WTC11 (cell line): ENCODE measurements at regions not wholly inside any gene's neighbourhood (a gene's known extent, or its start where the extent isn't known, plus 50 kb on each side); places are given as distances from the start of the nearest gene placed in this dataset.

Source experiments
- ATAC-seq: fragments of 200-7000 bp; cut with Tn5 transposase; 2 replicates; pipeline ENCODE4 v1.10.0; 2021; ENCODE audit warnings: mild to moderate bottlenecking, moderate library complexity
- CTCF ChIA-PET: fragments of 300-600 bp; sonication (Branson Sonifier 250); formaldehyde crosslinking; loops from one replicate; lab custom pipeline; 2021; ENCODE audit warnings: antibody characterized with exemption; lab: Charles Lee
- POLR2A ChIA-PET: fragments of 350-600 bp; sonication (Branson Sonifier 250); formaldehyde crosslinking; loops from one replicate; lab custom pipeline; 2021; ENCODE audit warnings: antibody characterized with exemption; lab: Charles Lee
- DNase-seq: peaks from one replicate; pipeline ENCODE4 v3.0.0; 2021; ENCODE audit warnings: low spot score
- H3K27ac Mint-ChIP-seq: 2 replicates; pipeline ENCODE4 v1.8.0; 2021; ENCODE audit warnings: mixed read lengths
- H3K27me3 Mint-ChIP-seq: 2 replicates; pipeline ENCODE4 v1.8.0; 2021; ENCODE audit warnings: low read depth, mild to moderate bottlenecking, moderate library complexity, mixed read lengths
- H3K36me3 Mint-ChIP-seq: 2 replicates; pipeline ENCODE4 v1.8.0; 2021; ENCODE audit warnings: mixed read lengths
- H3K4me1 Mint-ChIP-seq: 2 replicates; pipeline ENCODE4 v1.8.0; 2022; ENCODE audit warnings: mixed read lengths
- H3K4me3 Mint-ChIP-seq: 2 replicates; pipeline ENCODE4 v1.8.0; 2021; ENCODE audit warnings: mild to moderate bottlenecking, moderate library complexity, mixed read lengths
- H3K9me3 Mint-ChIP-seq: 2 replicates; pipeline ENCODE4 v1.8.0; 2021; ENCODE audit warnings: mixed read lengths
- CREB1 ChIP-seq: sonication (generic); formaldehyde crosslinking; IDR thresholded peaks from 2 replicates; pipeline ENCODE4 v1.8.0; 2023; ENCODE audit warnings: mild to moderate bottlenecking, missing genetic modification reagents
- CREM ChIP-seq: sonication (generic); formaldehyde crosslinking; IDR thresholded peaks from 2 replicates; pipeline ENCODE4 v1.8.1; 2022; ENCODE audit warnings: mild to moderate bottlenecking, missing genetic modification reagents, moderate library complexity
- FOXJ3 ChIP-seq: sonication (generic); formaldehyde crosslinking; IDR thresholded peaks from 2 replicates; pipeline ENCODE4 v1.9.0; 2021; ENCODE audit warnings: missing genetic modification reagents, mild to moderate bottlenecking, borderline replicate concordance
- FOXP1 ChIP-seq: sonication (generic); formaldehyde crosslinking; IDR thresholded peaks from 2 replicates; pipeline ENCODE4 v1.8.0; 2022; ENCODE audit warnings: missing genetic modification reagents, mild to moderate bottlenecking, moderate library complexity, borderline replicate concordance
- GABPB1 ChIP-seq: sonication (generic); formaldehyde crosslinking; IDR thresholded peaks from 2 replicates; pipeline ENCODE4 v1.8.1; 2023; ENCODE audit warnings: mild to moderate bottlenecking, missing genetic modification reagents
- GRHL2 ChIP-seq: fragments of 250-450 bp; sonication (Bioruptor Pico); IDR thresholded peaks from 2 replicates; pipeline ENCODE4 v1.8.0; 2022; ENCODE audit warnings: mild to moderate bottlenecking, moderate library complexity; ENCODE audit not compliant: insufficient replicate concordance, severe bottlenecking
- GTF2I ChIP-seq: fragments of 250-450 bp; sonication (Bioruptor Pico); conservative IDR thresholded peaks from 2 replicates; pipeline ENCODE4 v1.4.0; 2021; ENCODE audit warnings: mild to moderate bottlenecking
- MYBL2 ChIP-seq: sonication (generic); formaldehyde crosslinking; IDR thresholded peaks from 2 replicates; pipeline ENCODE4 v1.8.1; 2023; ENCODE audit warnings: mild to moderate bottlenecking, moderate library complexity, missing genetic modification reagents
- NFATC4 ChIP-seq: fragments of 250-450 bp; sonication (Bioruptor Pico); IDR thresholded peaks from 2 replicates; pipeline ENCODE4 v1.9.0; 2021; ENCODE audit warnings: mild to moderate bottlenecking
- NR1H2 ChIP-seq: sonication (generic); formaldehyde crosslinking; IDR thresholded peaks from 2 replicates; pipeline ENCODE4 v1.9.0; 2021; ENCODE audit warnings: mild to moderate bottlenecking, moderate library complexity, missing genetic modification reagents
- NR2C2 ChIP-seq: sonication (generic); formaldehyde crosslinking; IDR thresholded peaks from 2 replicates; pipeline ENCODE4 v1.8.0; 2022; ENCODE audit warnings: mild to moderate bottlenecking, missing genetic modification reagents
- PRRX2 ChIP-seq: fragments of 250-450 bp; sonication (Bioruptor Pico); IDR thresholded peaks from 2 replicates; pipeline ENCODE4 v1.8.0; 2021; ENCODE audit warnings: mild to moderate bottlenecking
- RELA ChIP-seq: sonication (generic); formaldehyde crosslinking; IDR thresholded peaks from 2 replicates; pipeline ENCODE4 v1.8.1; 2022; ENCODE audit warnings: missing genetic modification reagents, mild to moderate bottlenecking, borderline replicate concordance
- RORB ChIP-seq: fragments of 250-450 bp; sonication (Bioruptor Pico); IDR thresholded peaks from 2 replicates; pipeline ENCODE4 v1.9.0; 2021; ENCODE audit warnings: mild to moderate bottlenecking
- TEAD1 ChIP-seq: sonication (generic); formaldehyde crosslinking; IDR thresholded peaks from 2 replicates; pipeline ENCODE4 v1.8.0; 2022; ENCODE audit warnings: mild to moderate bottlenecking, missing genetic modification reagents
- TP53 ChIP-seq: sonication (generic); formaldehyde crosslinking; IDR thresholded peaks from 2 replicates; pipeline ENCODE4 v1.8.1; 2023; ENCODE audit warnings: mild to moderate bottlenecking, missing genetic modification reagents
- ZNF121 ChIP-seq: sonication (generic); formaldehyde crosslinking; IDR thresholded peaks from 2 replicates; pipeline ENCODE4 v1.8.0; 2023; ENCODE audit warnings: missing genetic modification reagents
- ZNF232 ChIP-seq: sonication (generic); formaldehyde crosslinking; IDR thresholded peaks from 2 replicates; pipeline ENCODE4 v1.8.0; 2022; ENCODE audit warnings: mild to moderate bottlenecking, missing genetic modification reagents
- ZNF263 ChIP-seq: sonication (generic); formaldehyde crosslinking; IDR thresholded peaks from 2 replicates; pipeline ENCODE4 v1.8.1; 2022; ENCODE audit warnings: low read depth, mild to moderate bottlenecking, moderate library complexity, missing genetic modification reagents
- ZNF416 ChIP-seq: fragments of 250-450 bp; sonication (Bioruptor Pico); IDR thresholded peaks from 2 replicates; pipeline ENCODE4 v1.9.0; 2021; ENCODE audit warnings: mild to moderate bottlenecking, inconsistent platforms
- TF ChIP-seq, protein P1 (sequence below): sonication (generic); formaldehyde crosslinking; IDR thresholded peaks from 2 replicates; pipeline ENCODE4 v1.8.1; 2023; ENCODE audit warnings: mild to moderate bottlenecking, missing genetic modification reagents
- TF ChIP-seq, protein P2 (sequence below): sonication (generic); formaldehyde crosslinking; IDR thresholded peaks from 2 replicates; pipeline ENCODE4 v1.8.0; 2022; ENCODE audit warnings: mild to moderate bottlenecking, missing genetic modification reagents
- TF ChIP-seq, protein P3 (sequence below): fragments of 250-450 bp; sonication (Bioruptor Pico); IDR thresholded peaks from 2 replicates; pipeline ENCODE4 v2.1.2; 2022; ENCODE audit warnings: mild to moderate bottlenecking, moderate library complexity
- TF ChIP-seq, protein P4 (sequence below): sonication (generic); formaldehyde crosslinking; IDR thresholded peaks from 2 replicates; pipeline ENCODE4 v1.8.0; 2022; ENCODE audit warnings: missing genetic modification reagents
- TF ChIP-seq, protein P5 (sequence below): fragments of 250-450 bp; sonication (Bioruptor Pico); IDR thresholded peaks from 2 replicates; pipeline ENCODE4 v1.9.0; 2021; ENCODE audit warnings: mild to moderate bottlenecking

DNA sequence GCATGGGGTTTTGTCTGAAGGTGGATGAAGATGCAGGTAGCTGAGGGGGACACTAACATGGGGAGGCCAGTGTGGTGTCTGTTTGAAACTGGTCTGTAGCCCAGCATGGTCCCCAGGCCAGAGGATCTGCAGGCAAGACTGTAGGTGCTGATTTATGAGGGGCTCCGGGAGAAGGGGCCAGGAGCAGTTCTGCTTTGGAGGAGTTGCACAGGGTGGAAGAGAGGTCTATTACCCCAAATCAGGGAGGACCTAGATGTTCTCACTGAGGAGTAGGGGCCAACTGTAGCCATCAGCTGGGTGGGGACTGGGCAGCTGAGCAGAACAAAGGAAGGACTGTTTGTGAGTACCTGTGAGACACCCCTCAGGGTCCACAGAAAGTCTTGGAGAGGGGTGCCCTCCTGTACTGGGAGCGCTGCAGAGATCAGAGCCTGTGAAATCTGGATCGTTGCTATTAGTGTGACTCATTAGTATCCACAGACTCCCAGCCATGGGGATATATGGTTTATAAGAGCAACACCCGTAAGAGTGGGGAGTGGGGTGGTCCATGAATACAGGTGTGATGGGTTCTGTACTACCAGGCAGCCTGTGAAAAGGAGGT, 64.3 kb upstream of the IRF2BP2 start (continued):
- TF ChIP-seq, protein P1, sequence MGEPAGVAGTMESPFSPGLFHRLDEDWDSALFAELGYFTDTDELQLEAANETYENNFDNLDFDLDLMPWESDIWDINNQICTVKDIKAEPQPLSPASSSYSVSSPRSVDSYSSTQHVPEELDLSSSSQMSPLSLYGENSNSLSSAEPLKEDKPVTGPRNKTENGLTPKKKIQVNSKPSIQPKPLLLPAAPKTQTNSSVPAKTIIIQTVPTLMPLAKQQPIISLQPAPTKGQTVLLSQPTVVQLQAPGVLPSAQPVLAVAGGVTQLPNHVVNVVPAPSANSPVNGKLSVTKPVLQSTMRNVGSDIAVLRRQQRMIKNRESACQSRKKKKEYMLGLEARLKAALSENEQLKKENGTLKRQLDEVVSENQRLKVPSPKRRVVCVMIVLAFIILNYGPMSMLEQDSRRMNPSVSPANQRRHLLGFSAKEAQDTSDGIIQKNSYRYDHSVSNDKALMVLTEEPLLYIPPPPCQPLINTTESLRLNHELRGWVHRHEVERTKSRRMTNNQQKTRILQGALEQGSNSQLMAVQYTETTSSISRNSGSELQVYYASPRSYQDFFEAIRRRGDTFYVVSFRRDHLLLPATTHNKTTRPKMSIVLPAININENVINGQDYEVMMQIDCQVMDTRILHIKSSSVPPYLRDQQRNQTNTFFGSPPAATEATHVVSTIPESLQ (CRISPR knock-in tag): no peak
- TF ChIP-seq NR1H2 (CRISPR knock-in tag): no peak
- no peak for TF ChIP-seq PRRX2
- TF ChIP-seq, protein P2, sequence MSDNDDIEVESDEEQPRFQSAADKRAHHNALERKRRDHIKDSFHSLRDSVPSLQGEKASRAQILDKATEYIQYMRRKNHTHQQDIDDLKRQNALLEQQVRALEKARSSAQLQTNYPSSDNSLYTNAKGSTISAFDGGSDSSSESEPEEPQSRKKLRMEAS: no peak
- TF ChIP-seq CREB1 (CRISPR knock-in tag): no peak
- TF ChIP-seq MYBL2: no peak
- TF ChIP-seq TP53 (CRISPR knock-in tag): no peak
- no peak for TF ChIP-seq CREM (CRISPR knock-in tag)
- no peak for TF ChIP-seq TEAD1 (CRISPR knock-in tag)
- TF ChIP-seq ZNF263 (CRISPR knock-in tag): no peak
- no peak for TF ChIP-seq NR2C2
- no peak for TF ChIP-seq ZNF232 (CRISPR knock-in tag)

DNA sequence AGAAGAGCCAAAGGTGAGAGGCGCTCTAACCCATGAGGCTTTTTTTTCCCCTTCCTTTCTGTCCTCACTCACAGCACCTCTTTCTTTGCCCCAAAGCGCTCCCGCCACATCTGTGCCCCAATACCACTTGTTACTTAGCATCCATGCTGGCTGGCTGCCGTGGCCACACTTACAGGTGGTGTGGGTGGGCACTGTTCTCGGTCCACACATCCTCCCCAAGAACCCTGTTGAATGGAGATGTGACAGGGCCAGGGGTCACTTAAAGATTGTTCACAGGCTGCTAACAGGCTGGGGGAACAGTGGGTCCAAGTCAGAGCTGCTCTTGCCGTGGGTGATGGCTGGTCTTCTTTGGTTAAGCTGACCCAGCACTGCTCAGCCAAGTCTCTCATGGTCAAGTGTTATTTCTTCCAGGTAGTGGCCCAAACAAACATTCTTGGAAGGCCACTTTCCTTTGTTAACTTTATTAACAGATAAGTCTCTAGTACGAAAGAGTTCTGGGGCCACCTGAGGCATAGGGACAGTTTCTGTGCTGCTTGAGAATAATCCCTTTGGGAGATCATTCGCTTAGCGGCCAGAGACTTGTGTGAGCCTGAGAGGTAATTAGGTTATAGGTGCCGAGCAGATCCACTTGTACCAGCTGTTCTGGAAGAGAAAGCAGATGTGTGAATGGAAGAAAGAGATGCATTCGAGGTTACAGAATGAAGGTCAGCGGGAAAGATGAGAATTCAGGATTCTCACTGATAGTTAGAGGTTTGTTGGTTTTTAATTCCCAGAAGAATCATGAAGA, 62.6 kb upstream of the IRF2BP2 start:
- H3K4me3 Mint-ChIP-seq: no peak overlapping the region
- peaks cover 9% of the 10 kb centered on the region; the same call in 1 of the 2 replicates for H3K27me3 Mint-ChIP-seq
- H3K36me3 Mint-ChIP-seq: peaks cover 6% of the 10 kb centered on the region
- no peak overlapping the region for H3K27ac Mint-ChIP-seq
- POLR2A ChIA-PET: no interaction called here
- peaks cover 11% of the 10 kb centered on the region for H3K4me1 Mint-ChIP-seq
- peaks cover 14% of the 10 kb centered on the region for H3K9me3 Mint-ChIP-seq
- CTCF ChIA-PET: no interaction called here
- no peak for ATAC-seq
- no peak for DNase-seq
- TF ChIP-seq, protein P3, sequence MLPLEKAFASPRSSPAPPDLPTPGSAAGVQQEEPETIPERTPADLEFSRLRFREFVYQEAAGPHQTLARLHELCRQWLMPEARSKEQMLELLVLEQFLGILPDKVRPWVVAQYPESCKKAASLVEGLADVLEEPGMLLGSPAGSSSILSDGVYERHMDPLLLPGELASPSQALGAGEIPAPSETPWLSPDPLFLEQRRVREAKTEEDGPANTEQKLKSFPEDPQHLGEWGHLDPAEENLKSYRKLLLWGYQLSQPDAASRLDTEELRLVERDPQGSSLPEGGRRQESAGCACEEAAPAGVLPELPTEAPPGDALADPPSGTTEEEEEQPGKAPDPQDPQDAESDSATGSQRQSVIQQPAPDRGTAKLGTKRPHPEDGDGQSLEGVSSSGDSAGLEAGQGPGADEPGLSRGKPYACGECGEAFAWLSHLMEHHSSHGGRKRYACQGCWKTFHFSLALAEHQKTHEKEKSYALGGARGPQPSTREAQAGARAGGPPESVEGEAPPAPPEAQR (CRISPR knock-in tag): no peak
- no peak for TF ChIP-seq ZNF121 (CRISPR knock-in tag)
- TF ChIP-seq, protein P4, sequence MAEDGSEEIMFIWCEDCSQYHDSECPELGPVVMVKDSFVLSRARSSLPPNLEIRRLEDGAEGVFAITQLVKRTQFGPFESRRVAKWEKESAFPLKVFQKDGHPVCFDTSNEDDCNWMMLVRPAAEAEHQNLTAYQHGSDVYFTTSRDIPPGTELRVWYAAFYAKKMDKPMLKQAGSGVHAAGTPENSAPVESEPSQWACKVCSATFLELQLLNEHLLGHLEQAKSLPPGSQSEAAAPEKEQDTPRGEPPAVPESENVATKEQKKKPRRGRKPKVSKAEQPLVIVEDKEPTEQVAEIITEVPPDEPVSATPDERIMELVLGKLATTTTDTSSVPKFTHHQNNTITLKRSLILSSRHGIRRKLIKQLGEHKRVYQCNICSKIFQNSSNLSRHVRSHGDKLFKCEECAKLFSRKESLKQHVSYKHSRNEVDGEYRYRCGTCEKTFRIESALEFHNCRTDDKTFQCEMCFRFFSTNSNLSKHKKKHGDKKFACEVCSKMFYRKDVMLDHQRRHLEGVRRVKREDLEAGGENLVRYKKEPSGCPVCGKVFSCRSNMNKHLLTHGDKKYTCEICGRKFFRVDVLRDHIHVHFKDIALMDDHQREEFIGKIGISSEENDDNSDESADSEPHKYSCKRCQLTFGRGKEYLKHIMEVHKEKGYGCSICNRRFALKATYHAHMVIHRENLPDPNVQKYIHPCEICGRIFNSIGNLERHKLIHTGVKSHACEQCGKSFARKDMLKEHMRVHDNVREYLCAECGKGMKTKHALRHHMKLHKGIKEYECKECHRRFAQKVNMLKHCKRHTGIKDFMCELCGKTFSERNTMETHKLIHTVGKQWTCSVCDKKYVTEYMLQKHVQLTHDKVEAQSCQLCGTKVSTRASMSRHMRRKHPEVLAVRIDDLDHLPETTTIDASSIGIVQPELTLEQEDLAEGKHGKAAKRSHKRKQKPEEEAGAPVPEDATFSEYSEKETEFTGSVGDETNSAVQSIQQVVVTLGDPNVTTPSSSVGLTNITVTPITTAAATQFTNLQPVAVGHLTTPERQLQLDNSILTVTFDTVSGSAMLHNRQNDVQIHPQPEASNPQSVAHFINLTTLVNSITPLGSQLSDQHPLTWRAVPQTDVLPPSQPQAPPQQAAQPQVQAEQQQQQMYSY (CRISPR knock-in tag): no peak
- no peak for TF ChIP-seq FOXP1
- no peak for TF ChIP-seq GABPB1 (CRISPR knock-in tag)
- no peak for TF ChIP-seq CREM (CRISPR knock-in tag)
- TF ChIP-seq RELA (CRISPR knock-in tag): no peak
- TF ChIP-seq NFATC4 (CRISPR knock-in tag): no peak
- TF ChIP-seq, protein P1 (CRISPR knock-in tag): no peak
- no peak for TF ChIP-seq FOXJ3 (CRISPR knock-in tag)
- TF ChIP-seq ZNF416 (CRISPR knock-in tag): no peak
- TF ChIP-seq GRHL2 (CRISPR knock-in tag): no peak
- no peak for TF ChIP-seq RORB (CRISPR knock-in tag)
- TF ChIP-seq, protein P2: no peak
- no peak for TF ChIP-seq GTF2I (CRISPR knock-in tag)
- TF ChIP-seq, protein P5, sequence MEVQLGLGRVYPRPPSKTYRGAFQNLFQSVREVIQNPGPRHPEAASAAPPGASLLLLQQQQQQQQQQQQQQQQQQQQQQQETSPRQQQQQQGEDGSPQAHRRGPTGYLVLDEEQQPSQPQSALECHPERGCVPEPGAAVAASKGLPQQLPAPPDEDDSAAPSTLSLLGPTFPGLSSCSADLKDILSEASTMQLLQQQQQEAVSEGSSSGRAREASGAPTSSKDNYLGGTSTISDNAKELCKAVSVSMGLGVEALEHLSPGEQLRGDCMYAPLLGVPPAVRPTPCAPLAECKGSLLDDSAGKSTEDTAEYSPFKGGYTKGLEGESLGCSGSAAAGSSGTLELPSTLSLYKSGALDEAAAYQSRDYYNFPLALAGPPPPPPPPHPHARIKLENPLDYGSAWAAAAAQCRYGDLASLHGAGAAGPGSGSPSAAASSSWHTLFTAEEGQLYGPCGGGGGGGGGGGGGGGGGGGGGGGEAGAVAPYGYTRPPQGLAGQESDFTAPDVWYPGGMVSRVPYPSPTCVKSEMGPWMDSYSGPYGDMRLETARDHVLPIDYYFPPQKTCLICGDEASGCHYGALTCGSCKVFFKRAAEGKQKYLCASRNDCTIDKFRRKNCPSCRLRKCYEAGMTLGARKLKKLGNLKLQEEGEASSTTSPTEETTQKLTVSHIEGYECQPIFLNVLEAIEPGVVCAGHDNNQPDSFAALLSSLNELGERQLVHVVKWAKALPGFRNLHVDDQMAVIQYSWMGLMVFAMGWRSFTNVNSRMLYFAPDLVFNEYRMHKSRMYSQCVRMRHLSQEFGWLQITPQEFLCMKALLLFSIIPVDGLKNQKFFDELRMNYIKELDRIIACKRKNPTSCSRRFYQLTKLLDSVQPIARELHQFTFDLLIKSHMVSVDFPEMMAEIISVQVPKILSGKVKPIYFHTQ: no peak
